H9 (cell line): ENCODE measurements at regions not wholly inside any gene's neighbourhood (a gene's known extent, or its start where the extent isn't known, plus 50 kb on each side); places are given as distances from the start of the nearest gene placed in this dataset.
A peak's percentile ranks its signal among the peaks of the same experiment; 100 is the strongest.

Source experiments
- DNase-seq: peaks from one replicate; pipeline ENCODE4 v3.0.0-alpha.2; 2017
- H2AFZ ChIP-seq: one replicate; pipeline ENCODE4 v1.6.1; 2013; ENCODE audit warnings: mild to moderate bottlenecking, low read length, control low read depth, moderate library complexity
- H2AK5ac ChIP-seq: 2 replicates; pipeline ENCODE4 v1.6.1; 2013; ENCODE audit warnings: low read length, control low read depth, mixed read lengths; ENCODE audit not compliant: insufficient read length
- H2BK120ac ChIP-seq: one replicate; pipeline ENCODE4 v1.6.1; 2013; ENCODE audit warnings: low read depth, mild to moderate bottlenecking, low read length, control low read depth, inconsistent platforms; ENCODE audit not compliant: poor library complexity, severe bottlenecking
- H2BK12ac ChIP-seq: 2 replicates; pipeline ENCODE4 v1.6.1; 2013; ENCODE audit warnings: low read length, control low read depth, mixed read lengths, low read depth; ENCODE audit not compliant: insufficient read length
- H2BK15ac ChIP-seq: 2 replicates; pipeline ENCODE4 v1.6.1; 2013; ENCODE audit warnings: low read depth, low read length, control low read depth
- H2BK20ac ChIP-seq: one replicate; pipeline ENCODE4 v1.6.1; 2013; ENCODE audit warnings: low read depth, mild to moderate bottlenecking, low read length, control low read depth, inconsistent platforms; ENCODE audit not compliant: poor library complexity, severe bottlenecking
- H2BK5ac ChIP-seq: 2 replicates; pipeline ENCODE4 v1.6.1; 2013; ENCODE audit warnings: low read length, control low read depth, mixed read lengths; ENCODE audit not compliant: insufficient read length
- H3K14ac ChIP-seq: 2 replicates; pipeline ENCODE4 v1.6.1; 2013; ENCODE audit warnings: low read length, control low read depth; ENCODE audit not compliant: insufficient read depth
- H3K18ac ChIP-seq: 2 replicates; pipeline ENCODE4 v1.6.1; 2013; ENCODE audit warnings: low read depth, mild to moderate bottlenecking, mixed read lengths, low read length, control low read depth; ENCODE audit not compliant: insufficient read length
- H3K23ac ChIP-seq: 2 replicates; pipeline ENCODE4 v1.6.1; 2013; ENCODE audit warnings: low read length, control low read depth, mixed read lengths, low read depth; ENCODE audit not compliant: insufficient read length
- H3K23me2 ChIP-seq: 2 replicates; pipeline ENCODE4 v1.6.1; 2013; ENCODE audit warnings: low read depth, mild to moderate bottlenecking, mixed read lengths, low read length, control low read depth; ENCODE audit not compliant: insufficient read length, poor library complexity, severe bottlenecking
- H3K27ac ChIP-seq: 2 replicates; pipeline ENCODE4 v1.5.1; 2013; ENCODE audit warnings: low read length, control low read depth, mixed read lengths, low read depth; ENCODE audit not compliant: insufficient read length
- H3K27me3 ChIP-seq: 2 replicates; pipeline ENCODE4 v1.6.1; 2013; ENCODE audit warnings: low read length, control low read depth, inconsistent platforms; ENCODE audit not compliant: insufficient read depth
- H3K4ac ChIP-seq: 2 replicates; pipeline ENCODE4 v1.6.1; 2013; ENCODE audit warnings: low read depth, mild to moderate bottlenecking, control low read depth, inconsistent platforms, low read length, moderate library complexity
- H3K4me1 ChIP-seq: 2 replicates; pipeline ENCODE4 v1.6.1; 2013; ENCODE audit warnings: low read length, control low read depth, inconsistent platforms; ENCODE audit not compliant: insufficient read depth
- H3K4me2 ChIP-seq: 2 replicates; pipeline ENCODE4 v1.6.1; 2013; ENCODE audit warnings: low read length, control low read depth, mixed read lengths; ENCODE audit not compliant: insufficient read length, insufficient read depth
- H3K56ac ChIP-seq: 2 replicates; pipeline ENCODE4 v1.6.1; 2013; ENCODE audit warnings: low read depth, mild to moderate bottlenecking, mixed read lengths, low read length, control low read depth; ENCODE audit not compliant: insufficient read length
- H3K79me1 ChIP-seq: 2 replicates; pipeline ENCODE4 v1.6.1; 2013; ENCODE audit warnings: low read depth, mild to moderate bottlenecking, moderate library complexity, low read length, control low read depth, inconsistent platforms; ENCODE audit not compliant: insufficient read depth, poor library complexity, severe bottlenecking
- H3K79me2 ChIP-seq: 2 replicates; pipeline ENCODE4 v1.6.1; 2013; ENCODE audit warnings: low read length, control low read depth, inconsistent platforms; ENCODE audit not compliant: insufficient read depth
- H3K9ac ChIP-seq: 2 replicates; pipeline ENCODE4 v1.6.1; 2013; ENCODE audit warnings: low read length, control low read depth, mixed read lengths; ENCODE audit not compliant: insufficient read length; ENCODE audit errors: extremely low read depth
- H3K9me3 ChIP-seq: one replicate; pipeline ENCODE4 v1.6.1; 2013; ENCODE audit warnings: low read depth, low read length, inconsistent platforms; ENCODE audit not compliant: control insufficient read depth
- H3T11ph ChIP-seq: one replicate; pipeline ENCODE4 v1.6.1; 2013; ENCODE audit warnings: mild to moderate bottlenecking, low read length, control low read depth, inconsistent platforms
- H4K20me1 ChIP-seq: one replicate; pipeline ENCODE4 v1.6.1; 2013; ENCODE audit not compliant: control insufficient read depth, insufficient read length, insufficient read depth
- H4K5ac ChIP-seq: 2 replicates; pipeline ENCODE4 v1.6.1; 2013; ENCODE audit warnings: low read depth, mild to moderate bottlenecking, mixed read lengths, low read length, control low read depth; ENCODE audit not compliant: insufficient read length
- H4K8ac ChIP-seq: replicated peaks from 2 replicates; pipeline ENCODE4 v1.6.1; 2013; ENCODE audit warnings: low read length, control low read depth, mixed read lengths, low read depth; ENCODE audit not compliant: insufficient read length
- H4K91ac ChIP-seq: 2 replicates; pipeline ENCODE4 v1.6.1; 2013; ENCODE audit warnings: low read depth, mild to moderate bottlenecking, moderate library complexity, mixed read lengths, low read length, control low read depth; ENCODE audit not compliant: insufficient read length
- H3K27ac Mint-ChIP-seq, 3 experiments: 2 replicates in 2 of 3; 3 replicates in 1 of 3; pipeline ENCODE4 v1.8.0; 2020 to 2021; ENCODE audit warnings: mixed read lengths in 3 of 3, mild to moderate bottlenecking in 1 of 3, moderate library complexity in 1 of 3
- H3K27me3 Mint-ChIP-seq: 2 replicates; pipeline ENCODE4 v1.8.0; 2021; ENCODE audit warnings: low read depth, mild to moderate bottlenecking, moderate library complexity, mixed read lengths
- H3K36me3 Mint-ChIP-seq, 3 experiments: 2 replicates in 2 of 3; 3 replicates in 1 of 3; pipeline ENCODE4 v1.8.0; 2020 to 2021; ENCODE audit warnings: low read depth in 3 of 3, mixed read lengths in 3 of 3; ENCODE audit not compliant: insufficient read depth in 1 of 3
- H3K4me1 Mint-ChIP-seq, 2 experiments: 2 replicates each; pipeline ENCODE4 v1.8.0; 2020; ENCODE audit warnings: mixed read lengths in 2 of 2
- H3K4me3 Mint-ChIP-seq, 2 experiments: 2 replicates in 1 of 2; 3 replicates in 1 of 2; pipeline ENCODE4 v1.8.0; 2020 to 2021; ENCODE audit warnings: mild to moderate bottlenecking in 2 of 2, mixed read lengths in 2 of 2, moderate library complexity in 1 of 2
- H3K9me3 Mint-ChIP-seq, 2 experiments: 2 replicates in 1 of 2; 3 replicates in 1 of 2; pipeline ENCODE4 v1.8.0; 2020; ENCODE audit warnings: mild to moderate bottlenecking in 2 of 2, mixed read lengths in 2 of 2, moderate library complexity in 1 of 2
- CTCF ChIP-seq: fragments of 200-600 bp; sonication (generic); conservative IDR thresholded peaks from 3 replicates; pipeline ENCODE4 v1.8.0; 2021; ENCODE audit warnings: antibody characterized with exemption, mild to moderate bottlenecking
- WGBS: extraction: QIAGEN DNeasy Blood & Tissue Kit; methylation state at CpG from one replicate; pipeline ENCODE4 v1.1.7; 2013; ENCODE audit warnings: missing lambda C conversion rate, low lambda C conversion rate, mixed read lengths; ENCODE audit not compliant: insufficient read length; ENCODE audit errors: extremely low coverage; 5-methylcytosine and 5-hydroxymethylcytosine counted together

- Histone ChIP-seq H3K27me3 (no peaks in the 10 kb centered on the region), H3K79me1 (no peaks in the 10 kb centered on the region), H3K14ac (no peak overlapping the region), H3K23ac (no peak overlapping the region), H3K4ac (no peak overlapping the region), H4K5ac (no peak overlapping the region), H4K91ac (no peak overlapping the region), H3K9me3 (no peaks in the 10 kb centered on the region), H3K23me2 (no peaks in the 10 kb centered on the region), H3K79me2 (no peaks in the 10 kb centered on the region), H2BK20ac (no peak overlapping the region), H3T11ph (no peak overlapping the region), H2AK5ac (no peak overlapping the region), H3K18ac (no peak overlapping the region), H3K56ac (no peak overlapping the region), H2BK12ac (no peak overlapping the region), H3K4me1 (no peaks in the 10 kb centered on the region), H3K4me2 (no peak overlapping the region), H2BK120ac (no peak overlapping the region), H4K20me1 (no peaks in the 10 kb centered on the region), H2AFZ (no peak overlapping the region), H4K8ac (no peak overlapping the region), H3K9ac (no peak overlapping the region), H3K27ac (no peak overlapping the region), H2BK15ac (no peak overlapping the region), H2BK5ac (no peak overlapping the region)
- Mint-ChIP-seq H3K9me3 (peaks cover 18 to 25% of the 10 kb centered on the region in 2 experiments; a peak in 4 of 5 replicates), H3K4me3 (no peak overlapping the region), H3K27me3 (no peaks in the 10 kb centered on the region), H3K4me1 (peaks cover 0 to 8% of the 10 kb centered on the region in 2 experiments; a peak in 3 of 4 replicates), H3K27ac (no peak overlapping the region), H3K36me3 (peaks cover 9 to 43% (median 29%) of the 10 kb centered on the region in 3 experiments)
- peak; percentile 71 for DNase-seq
- no peak for TF ChIP-seq CTCF
- no CpG with 5 or more reads among the region's 5 CpGs for WGBS
Observed at GRCh38 chr1:187641015-187641414, 812.3 kb downstream of the PLA2G4A start.
